Neural cell (in vitro differentiated cells): ENCODE measurements at regions not wholly inside any gene's neighbourhood (a gene's known extent, or its start where the extent isn't known, plus 50 kb on each side); places are given as distances from the start of the nearest gene placed in this dataset.

ENCODE experiments used
- H2AFZ ChIP-seq: fragments of 200-600, 300-800 bp; sonication (generic), shearing (Covaris generic); 2 replicates; pipeline ENCODE4 v1.6.0; 2014; ENCODE audit warnings: low read depth, mild to moderate bottlenecking, antibody characterized with exemption, low read length, moderate library complexity
- H3F3A ChIP-seq: fragments of 200-600 bp; shearing (Covaris generic); 2 replicates; pipeline ENCODE4 v1.6.1; 2016; ENCODE audit warnings: mild to moderate bottlenecking, moderate library complexity, mixed read lengths, antibody characterized with exemption, low read length; ENCODE audit not compliant: insufficient read depth, poor library complexity, severe bottlenecking
- H3K27ac ChIP-seq: fragments of 200-600, 300-800 bp; sonication (generic), shearing (Covaris generic); 2 replicates; pipeline ENCODE4 v1.5.1; 2014; ENCODE audit warnings: mild to moderate bottlenecking, low read length, moderate library complexity
- H3K27me3 ChIP-seq: fragments of 300-800, 200-600 bp; sonication (generic), shearing (Covaris generic); 2 replicates; pipeline ENCODE4 v1.6.0; 2014; ENCODE audit warnings: mild to moderate bottlenecking, low read depth, low read length, moderate library complexity; ENCODE audit not compliant: insufficient read depth
- H3K36me3 ChIP-seq: fragments of 300-800, 200-600 bp; sonication (generic), shearing (Covaris generic); 2 replicates; pipeline ENCODE4 v1.5.1; 2014; ENCODE audit warnings: mild to moderate bottlenecking, antibody characterized with exemption, low read length, moderate library complexity; ENCODE audit not compliant: insufficient read depth
- H3K4me2 ChIP-seq: fragments of 300-800, 200-600 bp; sonication (generic), shearing (Covaris generic); 2 replicates; pipeline ENCODE4 v1.6.0; 2014; ENCODE audit warnings: mild to moderate bottlenecking, low read length
- H3K4me3 ChIP-seq: fragments of 300-800, 200-600 bp; sonication (generic), shearing (Covaris generic); 2 replicates; pipeline ENCODE4 v1.5.1; 2014; ENCODE audit warnings: mild to moderate bottlenecking, low read length, moderate library complexity
- H3K79me2 ChIP-seq: fragments of 200-600 bp; shearing (Covaris generic); replicated peaks from 2 replicates; pipeline ENCODE4 v1.6.0; 2014; ENCODE audit warnings: mild to moderate bottlenecking, low read length, moderate library complexity; ENCODE audit not compliant: insufficient read depth
- H3K9ac ChIP-seq: fragments of 300-800, 200-600 bp; sonication (generic), shearing (Covaris generic); 2 replicates; pipeline ENCODE4 v1.6.1; 2016; ENCODE audit warnings: mild to moderate bottlenecking, low read length, mixed read lengths
- H3K9me2 ChIP-seq: fragments of 200-600 bp; shearing (Covaris generic); 2 replicates; pipeline ENCODE4 v1.6.1; 2016; ENCODE audit warnings: mild to moderate bottlenecking, low read length, mixed read lengths; ENCODE audit not compliant: insufficient read depth
- H3K9me3 ChIP-seq: fragments of 200-600, 300-800 bp; sonication (generic), shearing (Covaris generic); 2 replicates; pipeline ENCODE4 v1.6.1; 2016; ENCODE audit warnings: mild to moderate bottlenecking, mixed run types, low read length, moderate library complexity, mixed read lengths
- H4K20me1 ChIP-seq: fragments of 200-600 bp; shearing (Covaris generic); 2 replicates; pipeline ENCODE4 v1.6.1; 2016; ENCODE audit warnings: mild to moderate bottlenecking, mixed run types; ENCODE audit not compliant: insufficient read depth
- CTCF ChIP-seq: fragments of 450-650 bp; IDR thresholded peaks from 2 replicates; pipeline ENCODE4 v1.5.1; 2014; ENCODE audit warnings: antibody characterized with exemption, mild to moderate bottlenecking, moderate library complexity; ENCODE audit not compliant: poor library complexity, severe bottlenecking
- EP300 ChIP-seq: fragments of 450-650 bp; conservative IDR thresholded peaks from 2 replicates; pipeline ENCODE4 v1.6.1; 2014; ENCODE audit warnings: antibody characterized with exemption, mild to moderate bottlenecking, moderate library complexity; ENCODE audit not compliant: poor library complexity, severe bottlenecking
- EZH2 ChIP-seq: fragments of 200-600, 300-800 bp; shearing (Covaris generic), sonication (generic); IDR thresholded peaks from 2 replicates; pipeline ENCODE4 v1.6.1; 2014; ENCODE audit warnings: antibody characterized with exemption, low read length, borderline replicate concordance, mild to moderate bottlenecking; ENCODE audit not compliant: insufficient read depth, poor library complexity, severe bottlenecking
- MXI1 ChIP-seq: fragments of 450-650 bp; conservative IDR thresholded peaks from 2 replicates; pipeline ENCODE4 v1.6.1; 2014; ENCODE audit warnings: antibody characterized with exemption, mild to moderate bottlenecking; ENCODE audit not compliant: poor library complexity, severe bottlenecking
- POLR2AphosphoS5 ChIP-seq: IDR thresholded peaks from 2 replicates; pipeline ENCODE4 v1.6.1; 2012
- RAD21 ChIP-seq: fragments of 450-650 bp; conservative IDR thresholded peaks from 2 replicates; pipeline ENCODE4 v1.6.1; 2014; ENCODE audit warnings: antibody characterized with exemption, mild to moderate bottlenecking, moderate library complexity
- REST ChIP-seq: IDR thresholded peaks from 2 replicates; pipeline ENCODE4 v1.6.1; 2012; ENCODE audit warnings: borderline replicate concordance
- SMC3 ChIP-seq: fragments of 450-650 bp; conservative IDR thresholded peaks from 2 replicates; pipeline ENCODE4 v1.6.1; 2014; ENCODE audit warnings: antibody characterized with exemption, mild to moderate bottlenecking, moderate library complexity; ENCODE audit not compliant: poor library complexity
- TAF1 ChIP-seq: IDR thresholded peaks from 2 replicates; pipeline ENCODE4 v1.6.1; 2012; ENCODE audit warnings: low read depth

- no peaks in the 10 kb centered on the region for H3K9me3 ChIP-seq
- no peaks in the 10 kb centered on the region for H3K27me3 ChIP-seq
- H4K20me1 ChIP-seq, result no peaks in the 10 kb centered on the region
- H2AFZ ChIP-seq, result no peak overlapping the region
- TF ChIP-seq SMC3, result no peak
- TF ChIP-seq CTCF, result no peak
- TF ChIP-seq EP300, result no peak
- no peak for TF ChIP-seq REST
- no peak for TF ChIP-seq MXI1
- TF ChIP-seq POLR2AphosphoS5, result no peak
- no peak for TF ChIP-seq TAF1
- TF ChIP-seq EZH2, result no peak
- TF ChIP-seq RAD21, result no peak
- no peak overlapping the region for H3K4me2 ChIP-seq
- H3K4me3 ChIP-seq, result no peak overlapping the region
- no peak overlapping the region for H3K9ac ChIP-seq
- H3K27ac ChIP-seq, result no peak overlapping the region
- no peaks in the 10 kb centered on the region for H3F3A ChIP-seq
- H3K79me2 ChIP-seq, result no peaks in the 10 kb centered on the region
- no peaks in the 10 kb centered on the region for H3K9me2 ChIP-seq
- no peaks in the 10 kb centered on the region for H3K36me3 ChIP-seq
Observed at GRCh38 chr22:49056301-49056700, 771.4 kb downstream of the BRD1 start.

DNA sequence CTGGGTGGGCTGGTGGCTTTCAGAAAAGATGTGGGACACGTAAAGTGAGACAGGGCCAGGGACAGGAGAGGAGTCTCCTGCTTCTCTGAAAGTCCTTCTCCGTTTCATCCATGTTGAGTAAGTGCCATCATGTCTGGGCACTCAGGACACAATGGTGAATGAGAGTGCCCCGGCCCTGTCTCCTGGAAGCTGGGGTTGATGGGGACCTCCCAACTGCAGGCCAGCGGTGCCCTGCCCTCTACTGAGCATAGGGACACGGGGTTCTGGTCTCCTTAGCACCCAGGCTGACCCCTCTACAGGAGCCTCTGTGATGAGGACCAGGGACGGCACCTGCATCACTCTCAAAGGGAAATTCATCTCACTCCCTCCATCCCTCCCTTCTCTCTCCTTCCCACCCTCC, 772.3 kb downstream of the BRD1 start:
- TF ChIP-seq POLR2AphosphoS5 (no peak), TAF1 (no peak), RAD21 (no peak), CTCF (no peak), REST (no peak), MXI1 (no peak)
- Histone ChIP-seq H3K27ac (no peak overlapping the region), H3K9me2 (no peaks in the 10 kb centered on the region), H3F3A (no peaks in the 10 kb centered on the region), H3K79me2 (no peaks in the 10 kb centered on the region), H3K27me3 (no peaks in the 10 kb centered on the region), H3K4me3 (no peak overlapping the region), H3K36me3 (no peaks in the 10 kb centered on the region), H3K4me2 (no peak overlapping the region), H4K20me1 (no peaks in the 10 kb centered on the region), H2AFZ (no peak overlapping the region), H3K9me3 (no peaks in the 10 kb centered on the region), H3K9ac (no peak overlapping the region)
